ENCODE measurements at regions not wholly inside any gene's neighbourhood (a gene's known extent, or its start where the extent isn't known, plus 50 kb on each side); places are given as distances from the start of the nearest gene placed in this dataset.

GRCh38 chr13:100812982-100813584 is 138.5 kb upstream of the TMTC4 start:
- Histone ChIP-seq H3K4me2 (ENCODE audit: low read length) (no peak overlapping the region), H3K27me3 (ENCODE audit: insufficient read depth, low read length) (peaks cover 41% of the 10 kb centered on the region), H3K36me3 (ENCODE audit: control insufficient read depth in 1 of 2, insufficient read depth in 2 of 2, low read length in 2 of 2) (no peaks in the 10 kb centered on the region), H3K27ac (ENCODE audit: low read depth, low read length) (no peak overlapping the region), H3K4me3 (replicated peaks in 1 of 2; ENCODE audit: low read depth in 1 of 2, low read length in 2 of 2) (no peak overlapping the region), H3K9ac (ENCODE audit: low read length) (no peak overlapping the region), H3K4me1 (ENCODE audit: control insufficient read depth in 1 of 2, insufficient read depth in 2 of 2, low read length in 2 of 2) (no peaks in the 10 kb centered on the region), H4K20me1 (ENCODE audit: insufficient read depth) (no peaks in the 10 kb centered on the region), H3K79me2 (ENCODE audit: insufficient read depth, low read length) (no peaks in the 10 kb centered on the region), H3K9me2 (ENCODE audit: insufficient read depth) (no peaks in the 10 kb centered on the region), H3K9me3 (ENCODE audit: control insufficient read depth in 1 of 2, insufficient read depth in 1 of 2, low read depth in 1 of 2, low read length in 2 of 2) (no peaks in the 10 kb centered on the region), H2AFZ (ENCODE audit: low read depth, low read length, poor library complexity, severe bottlenecking) (no peak overlapping the region)
- DNase-seq (ENCODE audit: low read depth, low spot score) (no peak), ATAC-seq (no peak)
- no TSS peak for BruUV-seq (replicated peaks)
- TF ChIP-seq RAD21 (IDR thresholded peaks at IDR 0.05; ENCODE audit: low read depth) (no peak), SIN3A (IDR thresholded peaks at IDR 0.05; ENCODE audit: low read depth) (no peak), CEBPB (IDR thresholded peaks at IDR 0.05; ENCODE audit: low read depth) (no peak), CTCF (IDR thresholded peaks at IDR 0.05 in 2 of 3, conservative IDR thresholded peaks at IDR 0.05 in 1 of 3; ENCODE audit: borderline replicate concordance in 1 of 3, insufficient read depth in 1 of 3, low read depth in 2 of 3, low read length in 2 of 3) (no peak), EGR1 (IDR thresholded peaks at IDR 0.05; ENCODE audit: low read depth) (no peak), CBX3 (IDR thresholded peaks at IDR 0.05; ENCODE audit: low read depth) (no peak), REST (IDR thresholded peaks at IDR 0.05; ENCODE audit: low read depth) (no peak), ZBTB33 (IDR thresholded peaks at IDR 0.05; ENCODE audit: extremely low read depth, insufficient replicate concordance, low read length) (no peak), ZFX (IDR thresholded peaks at IDR 0.05) (no peak), EZH2phosphoT487 (IDR thresholded peaks at IDR 0.05; ENCODE audit: borderline replicate concordance) (no peak)
- ChIA-PET RAD21 (ENCODE audit: low non-redundant PET in 1 of 2, low total read pairs in 2 of 2, uncharacterized antibody in 2 of 2, unreplicated experiment in 2 of 2) (no interaction called here), POLR2A (no interaction called here), CTCF (no interaction called here)
- intact Hi-C loops (cut with micrococcal nuclease): no loop called here

Data from HCT116 (cell line).